ENCODE measurements at regions not wholly inside any gene's neighbourhood (a gene's known extent, or its start where the extent isn't known, plus 50 kb on each side); places are given as distances from the start of the nearest gene placed in this dataset.

DNA sequence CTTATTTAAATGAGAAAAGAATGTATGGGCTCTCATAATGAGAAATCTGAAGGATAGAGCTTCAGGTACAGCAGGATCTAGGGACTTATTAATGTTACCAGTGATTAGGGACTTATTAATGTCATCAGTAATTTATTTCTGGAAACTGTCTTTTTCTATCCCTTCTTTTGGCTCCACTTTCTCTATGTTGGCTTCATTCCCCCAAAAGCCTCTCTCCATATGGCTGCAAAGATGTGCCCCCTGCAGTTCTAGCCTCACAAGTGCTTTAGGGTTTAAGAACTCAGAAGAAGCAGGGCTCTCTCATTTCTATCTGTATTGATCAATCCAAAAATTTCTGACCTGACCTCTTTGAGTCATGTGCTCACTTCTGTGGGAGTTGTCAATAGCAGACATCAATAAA is 480.9 kb downstream of the TXNL1 start:
- TF ChIP-seq CTCF (IDR thresholded peaks at IDR 0.05): no peak
- no peaks in the 10 kb centered on the region for H3K36me3 Mint-ChIP-seq
- peaks cover 2% of the 10 kb centered on the region for H3K9me3 Mint-ChIP-seq
- H4K20me1 ChIP-seq (ENCODE audit: low read depth): no peaks in the 10 kb centered on the region
- no peaks in the 10 kb centered on the region for H3K4me1 ChIP-seq
- H3K27me3 ChIP-seq: no peaks in the 10 kb centered on the region
- no peak overlapping the region for H3K9ac ChIP-seq
- H3K4me1 Mint-ChIP-seq: peaks cover 4% of the 10 kb centered on the region
- H3F3A ChIP-seq (ENCODE audit: low read depth): no peaks in the 10 kb centered on the region
- no peak overlapping the region for H3K27ac Mint-ChIP-seq
- H3K4me3 Mint-ChIP-seq: no peak overlapping the region
- H3K4me2 ChIP-seq: no peak overlapping the region
- H3K27ac ChIP-seq: no peak overlapping the region
- DNase-seq (ENCODE audit: low spot score): peak; percentile 10
- no peaks in the 10 kb centered on the region for H3K27me3 Mint-ChIP-seq (ENCODE audit: insufficient read depth, low read depth)
- no peaks in the 10 kb centered on the region for H3K36me3 ChIP-seq
- H3K9me3 ChIP-seq (ENCODE audit: low read depth): no peaks in the 10 kb centered on the region
- no peak overlapping the region for H3K4me3 ChIP-seq
- no peak overlapping the region for H2AFZ ChIP-seq (replicated peaks)
- no peaks in the 10 kb centered on the region for H3K79me2 ChIP-seq (ENCODE audit: low read depth)

GRCh38 chr18:56152551-56153310 is 485.7 kb downstream of the TXNL1 start:
- no peak overlapping the region for H3K4me3 Mint-ChIP-seq
- Histone ChIP-seq H3K9ac (no peak overlapping the region), H3K4me1 (peaks cover 7% of the 10 kb centered on the region), H3F3A (ENCODE audit: low read depth) (no peaks in the 10 kb centered on the region), H3K4me2 (no peak overlapping the region), H3K4me3 (no peak overlapping the region), H3K79me2 (ENCODE audit: low read depth) (no peaks in the 10 kb centered on the region), H2AFZ (replicated peaks) (no peak overlapping the region), H3K27ac (no peak overlapping the region), H3K9me3 (ENCODE audit: low read depth) (no peaks in the 10 kb centered on the region), H4K20me1 (ENCODE audit: low read depth) (no peaks in the 10 kb centered on the region), H3K27me3 (no peaks in the 10 kb centered on the region), H3K36me3 (no peaks in the 10 kb centered on the region)
- H3K4me1 Mint-ChIP-seq: peaks cover 13% of the 10 kb centered on the region
- no peak for TF ChIP-seq EZH2phosphoT487 (IDR thresholded peaks at IDR 0.05)
- no peak for TF ChIP-seq EZH2 (IDR thresholded peaks at IDR 0.05)
- TF ChIP-seq CTCF (IDR thresholded peaks at IDR 0.05): no peak
- peaks cover 2% of the 10 kb centered on the region for H3K9me3 Mint-ChIP-seq
- no peak overlapping the region for H3K27ac Mint-ChIP-seq
- H3K27me3 Mint-ChIP-seq (ENCODE audit: insufficient read depth, low read depth): peaks cover 2% of the 10 kb centered on the region
- no peaks in the 10 kb centered on the region for H3K36me3 Mint-ChIP-seq
- DNase-seq (ENCODE audit: low spot score): no peak

DNA sequence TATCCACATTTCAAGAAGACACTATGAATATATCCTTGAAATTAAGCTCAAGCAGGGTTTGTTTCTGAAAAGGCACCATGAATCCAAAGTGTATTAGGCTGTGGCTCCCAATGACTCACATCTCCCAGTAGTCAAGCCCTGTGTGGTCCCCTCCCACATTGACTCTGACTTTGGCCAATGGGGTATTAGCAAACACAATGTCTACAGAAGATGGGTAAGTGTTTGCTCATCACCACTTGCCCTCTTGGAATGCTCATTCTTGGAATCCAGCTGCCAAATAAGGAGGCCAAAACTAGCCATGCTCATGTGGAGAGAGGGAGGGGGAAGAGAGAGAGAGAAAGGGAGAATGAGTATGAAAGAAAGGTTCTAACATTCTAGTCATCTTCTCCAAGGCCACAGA is 490.0 kb downstream of the TXNL1 start:
- TF ChIP-seq EZH2 (IDR thresholded peaks at IDR 0.05) (no peak), EZH2phosphoT487 (IDR thresholded peaks at IDR 0.05) (no peak), CTCF (IDR thresholded peaks at IDR 0.05) (no peak)
- Mint-ChIP-seq H3K4me3 (no peak overlapping the region), H3K36me3 (no peaks in the 10 kb centered on the region), H3K27me3 (ENCODE audit: insufficient read depth, low read depth) (peaks cover 4% of the 10 kb centered on the region), H3K27ac (no peak overlapping the region), H3K4me1 (peaks cover 13% of the 10 kb centered on the region), H3K9me3 (no peaks in the 10 kb centered on the region)
- H3K4me2 ChIP-seq: no peak overlapping the region
- H3K4me3 ChIP-seq: no peak overlapping the region
- no peaks in the 10 kb centered on the region for H3K79me2 ChIP-seq (ENCODE audit: low read depth)
- peaks cover 7% of the 10 kb centered on the region for H3K4me1 ChIP-seq
- no peaks in the 10 kb centered on the region for H3K36me3 ChIP-seq
- H3K9me3 ChIP-seq (ENCODE audit: low read depth): no peaks in the 10 kb centered on the region
- DNase-seq (ENCODE audit: low spot score): no peak
- no peaks in the 10 kb centered on the region for H3K27me3 ChIP-seq
- H3K9ac ChIP-seq: no peak overlapping the region
- H3F3A ChIP-seq (ENCODE audit: low read depth): no peaks in the 10 kb centered on the region
- no peak overlapping the region for H2AFZ ChIP-seq (replicated peaks)
- H3K27ac ChIP-seq: no peak overlapping the region
- H4K20me1 ChIP-seq (ENCODE audit: low read depth): no peaks in the 10 kb centered on the region
